HG03521 (cell line): ENCODE measurements at regions not wholly inside any gene's neighbourhood (a gene's known extent, or its start where the extent isn't known, plus 50 kb on each side); places are given as distances from the start of the nearest gene placed in this dataset.
"Not testable (repeated sequence)": the region's sequence is repeated elsewhere in the genome, so short reads cannot be mapped to it uniquely, and the experiment has no call there.

Experiments
- ATAC-seq: cut with Tn5 transposase; IDR thresholded peaks from one replicate; pipeline ENCODE4 v1.9.1; 2021; ENCODE audit warnings: mild to moderate bottlenecking, moderate library complexity; ENCODE audit not compliant: unreplicated experiment

DNA sequence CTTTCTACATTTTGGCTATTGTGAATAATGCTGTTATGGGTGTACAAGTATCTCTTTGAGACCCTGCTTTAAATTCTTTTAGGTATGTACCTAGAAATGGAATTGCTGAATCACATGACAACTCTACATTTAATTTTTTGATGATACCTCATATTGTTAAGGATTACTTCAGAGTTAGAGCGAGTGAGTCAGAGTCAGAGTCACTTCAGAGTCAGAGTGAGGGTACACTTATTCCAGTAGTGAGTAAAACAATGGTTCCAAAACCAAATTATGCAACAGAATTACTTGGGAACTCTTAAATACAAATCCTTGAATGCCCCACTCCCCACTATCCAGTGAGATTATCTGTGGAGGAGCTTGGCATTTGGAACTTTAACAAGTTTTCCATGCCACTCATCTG, 50.3 kb upstream of the SNRK start:
- no peak for ATAC-seq

- ATAC-seq, result no peak
Observed at GRCh38 chr3:43233062-43233461, 53.3 kb upstream of the SNRK start.

- ATAC-seq, result no peak
Observed at GRCh38 chr3:43231276-43232000, 54.9 kb upstream of the SNRK start.

GRCh38 chr3:43229865-43230264, 56.5 kb upstream of the SNRK start:
- not testable (repeated sequence) for ATAC-seq

GRCh38 chr3:43227685-43228084, 58.7 kb upstream of the SNRK start:
- not testable (repeated sequence) for ATAC-seq

DNA sequence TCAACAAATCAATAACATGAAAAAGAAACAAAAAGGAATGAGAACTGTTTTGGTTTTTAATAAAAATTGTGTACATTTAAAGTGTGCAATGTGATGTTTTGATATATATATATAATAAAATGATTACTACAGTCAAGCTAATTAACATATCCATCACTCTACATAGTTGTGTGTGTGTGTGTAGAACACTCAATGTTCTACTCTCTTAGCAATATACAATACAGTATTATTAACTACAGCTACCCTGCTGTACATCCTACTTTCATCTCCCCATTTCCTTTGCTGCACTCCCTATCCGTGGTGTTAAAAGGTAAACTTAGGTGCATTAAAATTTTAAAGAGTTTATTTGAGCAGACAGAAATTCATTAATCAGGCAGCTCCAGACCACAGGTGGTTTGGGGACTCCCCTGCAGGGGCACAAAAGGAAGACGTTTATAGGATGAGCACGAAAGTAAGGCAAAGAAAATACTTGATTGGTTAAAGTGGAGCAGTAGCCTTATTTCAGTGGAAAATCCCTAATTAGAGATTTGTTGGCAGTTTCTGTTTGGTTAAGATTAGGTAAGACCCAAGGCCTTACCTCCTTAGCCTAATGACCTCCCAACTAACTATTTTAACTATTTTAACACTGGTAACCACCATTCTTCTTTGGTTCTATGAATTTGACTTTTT, 61.8 kb upstream of the SNRK start:
- ATAC-seq, result no peak

- ATAC-seq, result no peak
Observed at GRCh38 chr3:43223670-43224364, 62.5 kb upstream of the SNRK start.

- no peak for ATAC-seq
Observed at GRCh38 chr3:43222590-43222989, 63.8 kb upstream of the SNRK start.

GRCh38 chr3:43221076-43221475, 65.3 kb upstream of the SNRK start:
- no peak for ATAC-seq

DNA sequence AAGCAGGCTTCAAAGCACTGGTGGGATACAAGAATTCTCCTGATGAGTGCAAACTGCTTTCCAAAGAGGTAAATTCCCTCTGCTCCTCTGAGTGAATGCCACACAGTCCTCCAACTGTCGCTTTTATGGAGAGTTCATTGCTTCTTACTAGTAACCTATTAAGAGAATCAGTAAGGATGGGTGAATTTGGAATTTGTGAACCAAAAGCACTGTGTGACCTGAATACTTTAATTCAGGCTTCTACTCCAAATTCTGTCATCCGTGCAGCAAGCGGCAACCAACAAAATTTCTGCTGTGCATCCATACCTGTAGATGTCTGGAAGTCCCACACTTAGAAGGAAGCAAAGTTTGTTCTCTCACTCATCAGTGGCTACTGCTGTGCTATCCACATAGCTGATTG, 66.7 kb upstream of the SNRK start:
- no peak for ATAC-seq

DNA sequence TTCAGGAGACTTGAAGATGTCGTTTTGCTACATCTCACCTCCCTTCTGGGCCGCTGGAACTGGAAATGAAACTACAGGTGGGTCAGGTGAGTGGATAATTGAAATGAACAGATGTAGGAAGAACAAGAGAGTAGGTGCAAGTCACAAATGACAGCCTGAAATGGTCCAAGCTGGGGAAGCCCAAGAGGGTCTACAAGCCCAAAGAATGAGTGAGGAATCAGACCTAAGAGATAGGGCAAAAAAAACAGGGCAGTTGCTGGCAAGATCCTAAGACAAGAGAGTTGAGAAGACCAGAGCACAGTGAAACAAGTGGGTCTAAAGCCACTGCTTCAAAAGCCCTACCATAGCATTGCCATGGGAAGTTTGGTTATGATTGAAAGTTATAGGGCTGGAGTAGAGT, 67.4 kb upstream of the SNRK start:
- ATAC-seq, result no peak

DNA sequence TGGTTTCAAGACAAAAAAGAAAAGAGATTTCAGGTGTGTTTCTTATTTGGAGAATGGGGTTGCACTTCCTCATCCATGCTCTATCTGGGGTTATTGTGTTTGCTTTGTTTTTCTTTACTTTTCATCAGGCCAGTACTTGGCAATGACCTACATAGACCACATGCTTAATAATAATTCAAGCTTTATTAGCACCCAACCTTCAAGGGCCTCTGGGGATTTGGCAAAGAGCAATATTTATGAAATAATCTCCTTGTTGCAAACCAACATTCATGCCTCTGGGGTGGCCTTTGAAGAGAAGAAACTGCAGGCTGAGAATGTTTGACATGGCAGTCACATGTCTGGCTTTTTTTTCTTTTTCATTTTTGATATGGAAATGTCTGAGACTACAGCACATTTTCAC, 68.2 kb upstream of the SNRK start:
- no peak for ATAC-seq

DNA sequence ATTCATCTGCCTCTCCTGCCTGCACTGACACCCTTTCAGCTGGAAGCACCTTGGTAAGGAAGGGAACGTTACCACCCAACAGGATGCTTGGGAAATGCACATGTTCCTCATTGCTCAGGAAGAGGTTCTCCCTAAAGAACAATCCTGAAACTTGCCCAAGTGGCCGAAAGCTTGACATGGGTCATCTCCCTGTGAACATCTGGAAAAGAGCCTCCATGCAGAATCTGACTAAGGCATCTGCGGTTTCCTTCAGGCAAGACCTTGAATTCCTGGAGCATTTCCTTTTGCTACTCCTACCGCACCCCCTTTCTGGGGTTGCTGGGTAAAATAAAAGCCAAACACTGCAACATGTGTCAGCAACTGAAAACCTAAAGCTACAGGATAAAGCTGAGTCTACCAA, 68.7 kb upstream of the SNRK start:
- no peak for ATAC-seq

- no peak for ATAC-seq
Observed at GRCh38 chr3:43217206-43217605, 69.1 kb upstream of the SNRK start.

- no peak for ATAC-seq
Observed at GRCh38 chr3:43215663-43216275, 70.6 kb upstream of the SNRK start.

DNA sequence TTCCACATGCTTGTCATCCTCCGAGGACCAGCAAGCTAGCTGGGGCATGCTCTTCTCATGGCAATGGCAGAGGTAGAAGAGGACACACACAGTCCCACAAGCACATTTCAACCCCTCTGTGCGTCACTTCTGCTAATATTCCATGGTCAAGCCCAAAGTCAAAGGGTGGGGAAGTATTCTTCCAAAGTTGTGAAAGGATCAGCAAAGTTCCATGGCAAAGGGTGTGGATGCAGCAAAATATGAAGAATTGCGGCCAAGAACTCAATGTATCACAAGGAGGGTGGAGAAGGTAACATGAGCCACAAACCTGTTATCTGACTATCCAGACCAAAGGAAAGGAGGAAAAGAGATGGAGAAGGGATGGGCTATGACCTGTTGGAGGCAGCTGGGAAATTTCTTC, 71.2 kb upstream of the SNRK start:
- ATAC-seq, result no peak

GRCh38 chr3:43214616-43215015, 71.7 kb upstream of the SNRK start:
- ATAC-seq, result no peak

DNA sequence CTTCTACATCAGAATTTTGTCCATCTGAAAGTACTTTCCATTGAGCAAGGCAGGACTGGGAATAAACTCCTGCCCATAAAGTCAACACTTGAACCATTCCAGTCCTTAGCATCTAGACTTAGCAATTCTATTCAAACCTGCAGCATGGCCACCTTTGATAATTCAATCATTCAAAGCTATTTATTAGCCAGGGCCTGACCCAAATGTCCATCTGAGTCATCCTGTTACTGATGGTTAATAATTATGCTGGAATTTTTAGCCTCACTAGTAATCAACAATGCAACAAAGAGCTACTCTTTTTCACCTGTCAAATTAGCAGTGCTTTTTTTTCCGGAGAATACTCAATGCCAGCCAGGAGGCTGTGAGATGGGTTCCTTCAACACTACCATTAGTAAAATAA, 72.7 kb upstream of the SNRK start:
- no peak for ATAC-seq

GRCh38 chr3:43212914-43213611, 73.3 kb upstream of the SNRK start:
- no peak for ATAC-seq

DNA sequence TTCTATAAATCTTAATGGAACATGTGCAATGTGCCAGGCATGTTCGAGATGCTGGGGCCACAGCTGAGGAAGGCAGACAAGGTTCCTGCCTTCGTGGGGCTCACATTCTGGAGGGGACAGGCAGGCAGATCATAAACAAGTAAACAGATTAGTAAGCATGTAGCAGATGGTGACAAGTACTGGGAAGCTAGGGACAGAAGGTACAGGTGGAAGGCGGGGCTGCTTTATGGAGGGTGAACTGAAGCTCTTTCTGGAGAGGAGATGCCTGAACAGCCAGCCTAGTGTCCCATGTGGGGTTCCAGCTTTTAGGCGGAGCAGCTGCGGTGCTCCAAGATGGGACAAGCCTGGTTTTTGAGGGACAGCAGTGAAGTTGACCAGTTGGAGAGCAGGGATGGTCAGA, 74.7 kb upstream of the SNRK start:
- no peak for ATAC-seq
